Osteocyte (in vitro differentiated cells): ENCODE measurements at regions not wholly inside any gene's neighbourhood (a gene's known extent, or its start where the extent isn't known, plus 50 kb on each side); places are given as distances from the start of the nearest gene placed in this dataset.
"Not testable (repeated sequence)": the region's sequence is repeated elsewhere in the genome, so short reads cannot be mapped to it uniquely, and the experiment has no call there.

ENCODE experiments used
- DNase-seq: peaks from one replicate; pipeline ENCODE4 v3.0.0; 2021; ENCODE audit warnings: mixed read lengths; ENCODE audit not compliant: unreplicated experiment; ENCODE audit errors: extremely low spot score
- H3K27ac Mint-ChIP-seq: one replicate; pipeline ENCODE4 v1.8.0; 2021; ENCODE audit warnings: mild to moderate bottlenecking, mixed read lengths; ENCODE audit not compliant: unreplicated experiment
- H3K27me3 Mint-ChIP-seq: one replicate; pipeline ENCODE4 v1.8.0; 2021; ENCODE audit warnings: mixed read lengths; ENCODE audit not compliant: unreplicated experiment
- H3K36me3 Mint-ChIP-seq: one replicate; pipeline ENCODE4 v1.8.0; 2021; ENCODE audit warnings: mixed read lengths; ENCODE audit not compliant: unreplicated experiment
- H3K4me1 Mint-ChIP-seq: one replicate; pipeline ENCODE4 v1.8.0; 2021; ENCODE audit warnings: mixed read lengths; ENCODE audit not compliant: unreplicated experiment
- H3K4me3 Mint-ChIP-seq: one replicate; pipeline ENCODE4 v1.8.0; 2021; ENCODE audit warnings: mild to moderate bottlenecking, moderate library complexity, mixed read lengths; ENCODE audit not compliant: unreplicated experiment
- H3K9me3 Mint-ChIP-seq: one replicate; pipeline ENCODE4 v1.8.0; 2021; ENCODE audit warnings: mixed read lengths; ENCODE audit not compliant: unreplicated experiment
- CTCF ChIP-seq: fragments of 200-600 bp; sonication (generic); IDR thresholded peaks from 2 replicates; pipeline ENCODE4 v1.5.0; 2021; ENCODE audit warnings: antibody characterized with exemption, mild to moderate bottlenecking, moderate library complexity

- no peaks in the 10 kb centered on the region for H3K36me3 Mint-ChIP-seq
- H3K4me3 Mint-ChIP-seq, result no peak overlapping the region
- no peak for DNase-seq
- H3K27ac Mint-ChIP-seq, result no peak overlapping the region
- H3K4me1 Mint-ChIP-seq, result no peaks in the 10 kb centered on the region
- TF ChIP-seq CTCF, result no peak
- H3K9me3 Mint-ChIP-seq, result no peaks in the 10 kb centered on the region
- H3K27me3 Mint-ChIP-seq, result peaks cover 3% of the 10 kb centered on the region
Measured at GRCh38 chr1:70790232-70790923, 257.2 kb downstream of the PTGER3 start.

- not testable (repeated sequence) for DNase-seq
Measured at GRCh38 chr1:70795064-70795463, 252.6 kb downstream of the PTGER3 start.

GRCh38 chr1:70796298-70796697, 251.3 kb downstream of the PTGER3 start:
- H3K4me1 Mint-ChIP-seq, H3K27ac Mint-ChIP-seq, H3K4me3 Mint-ChIP-seq, H3K9me3 Mint-ChIP-seq, DNase-seq, H3K27me3 Mint-ChIP-seq, H3K36me3 Mint-ChIP-seq: not testable (repeated sequence)

More at GRCh38 chr1:70795064-70795463, 252.6 kb downstream of the PTGER3 start:
- H3K9me3 Mint-ChIP-seq, H3K36me3 Mint-ChIP-seq, H3K4me3 Mint-ChIP-seq, H3K27ac Mint-ChIP-seq, H3K27me3 Mint-ChIP-seq, H3K4me1 Mint-ChIP-seq: not testable (repeated sequence)

GRCh38 chr1:70802625-70803024, 245.0 kb downstream of the PTGER3 start:
- not testable (repeated sequence) for H3K4me3 Mint-ChIP-seq, H3K9me3 Mint-ChIP-seq, H3K4me1 Mint-ChIP-seq, H3K27me3 Mint-ChIP-seq, H3K36me3 Mint-ChIP-seq, DNase-seq, H3K27ac Mint-ChIP-seq

- Mint-ChIP-seq H3K36me3 (no peaks in the 10 kb centered on the region), H3K27ac (no peak overlapping the region), H3K27me3 (peaks cover 2% of the 10 kb centered on the region), H3K9me3 (no peaks in the 10 kb centered on the region), H3K4me3 (no peak overlapping the region), H3K4me1 (no peaks in the 10 kb centered on the region)
- no peak for DNase-seq
- no peak for TF ChIP-seq CTCF
Measured at GRCh38 chr1:70805641-70806040, 242.0 kb downstream of the PTGER3 start.

GRCh38 chr1:70807088-70807664, 240.4 kb downstream of the PTGER3 start:
- Mint-ChIP-seq H3K36me3 (no peaks in the 10 kb centered on the region), H3K4me3 (no peak overlapping the region), H3K9me3 (no peaks in the 10 kb centered on the region), H3K27ac (no peak overlapping the region), H3K27me3 (peaks cover 2% of the 10 kb centered on the region), H3K4me1 (no peaks in the 10 kb centered on the region)
- no peak for TF ChIP-seq CTCF
- DNase-seq, result no peak
